GDM1 (cell line): ENCODE measurements at regions not wholly inside any gene's neighbourhood (a gene's known extent, or its start where the extent isn't known, plus 50 kb on each side); places are given as distances from the start of the nearest gene placed in this dataset.
"Not testable (repeated sequence)": the region's sequence is repeated elsewhere in the genome, so short reads cannot be mapped to it uniquely, and the experiment has no call there.

Experiments used
- DNase-seq: peaks from one replicate; lab custom pipeline; 2025; lab: John Stamatoyannopoulos, UW

DNA sequence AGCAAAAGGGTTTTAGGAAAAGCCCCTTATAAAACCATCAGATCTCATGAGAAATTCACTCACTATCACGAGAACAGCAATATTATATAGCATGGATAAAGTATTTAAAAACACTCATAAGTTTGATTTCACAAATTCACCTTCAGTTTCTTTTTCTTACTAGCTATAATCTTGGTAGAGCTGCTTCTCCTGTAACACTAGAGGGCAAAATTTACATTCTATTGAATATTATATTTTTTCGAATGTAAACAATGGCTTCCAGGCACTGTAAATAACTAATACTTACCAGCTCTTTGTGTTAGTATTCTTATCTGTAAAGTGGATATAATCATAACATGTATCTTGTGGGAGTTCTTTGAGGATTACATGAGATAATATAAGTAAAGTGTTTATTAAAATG is 259.6 kb downstream of the CCER1 start:
- DNase-seq = no peak

DNA sequence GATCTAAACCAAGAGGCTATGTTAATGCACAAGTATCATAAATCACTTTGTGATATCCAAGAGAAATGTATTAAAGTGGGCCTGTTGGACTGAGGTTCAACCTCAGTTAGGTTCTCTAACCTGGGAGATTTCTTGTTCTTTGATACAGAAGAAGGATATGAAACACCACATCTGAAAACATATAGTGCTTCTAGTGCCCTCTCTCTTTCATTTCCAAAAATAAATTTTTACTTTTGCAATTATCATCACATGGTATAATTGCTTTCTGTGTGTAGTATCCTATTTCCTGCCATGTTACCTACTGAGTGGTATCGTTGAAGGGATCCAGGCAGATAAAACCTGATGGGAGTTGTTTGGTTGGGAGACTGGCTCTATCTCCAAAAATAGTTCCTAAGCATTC is 264.9 kb downstream of the CCER1 start:
- DNase-seq = no peak

DNA sequence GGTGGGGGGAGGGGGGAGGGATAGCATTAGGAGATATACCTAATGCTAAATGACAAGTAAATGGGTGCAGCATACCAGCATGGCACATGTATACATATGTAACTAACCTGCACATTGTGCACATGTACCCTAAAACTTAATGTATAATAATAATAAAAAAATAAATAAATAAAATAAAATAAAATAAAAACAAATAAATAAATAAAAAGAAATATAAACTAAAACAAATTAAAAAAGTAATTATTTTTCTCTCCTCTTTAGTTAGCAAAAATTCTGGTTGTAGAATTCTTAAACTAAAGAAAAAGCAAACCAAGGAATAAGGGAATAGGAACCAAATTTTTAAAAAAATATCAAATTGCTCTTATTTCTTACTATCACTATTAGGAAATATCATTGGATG is 267.3 kb downstream of the CCER1 start:
- DNase-seq = not testable (repeated sequence)

DNA sequence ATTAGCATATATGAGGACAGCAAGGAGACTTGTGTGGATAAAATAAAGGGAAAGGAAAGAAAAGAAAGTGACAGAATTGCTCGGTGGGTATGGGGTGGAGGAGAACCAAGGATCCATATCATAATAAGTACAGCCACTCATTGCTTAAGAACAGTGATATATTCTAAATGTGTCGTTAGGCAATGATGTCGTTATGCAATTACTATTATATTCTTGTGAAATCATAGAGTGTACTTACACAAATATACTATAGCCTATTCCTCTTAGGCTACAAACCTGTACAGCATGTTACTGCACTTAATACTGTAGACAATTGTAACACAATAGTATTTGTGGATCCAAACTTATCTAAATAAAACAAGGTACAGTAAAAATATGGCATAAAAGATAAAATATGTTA is 271.1 kb downstream of the CCER1 start:
- no peak for DNase-seq

DNA sequence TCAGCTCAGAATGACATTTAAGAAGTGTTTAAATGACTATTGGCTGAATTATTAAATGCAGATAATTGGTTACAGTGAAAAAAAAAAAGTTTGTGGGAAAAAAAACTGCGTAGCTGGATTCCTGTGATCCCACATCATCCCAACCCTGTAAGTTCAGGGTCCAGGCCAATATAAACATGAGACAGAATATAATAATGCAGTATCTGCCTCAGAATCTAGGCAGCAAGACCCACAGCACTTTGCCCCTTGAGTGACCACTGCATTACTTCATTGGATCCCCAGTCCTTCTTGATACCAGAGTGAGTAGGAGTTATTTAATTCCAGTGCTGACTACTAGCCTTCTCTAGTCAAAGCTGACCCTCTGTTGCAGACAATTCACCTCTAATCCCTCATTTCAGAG is 272.6 kb downstream of the CCER1 start:
- DNase-seq = no peak

DNA sequence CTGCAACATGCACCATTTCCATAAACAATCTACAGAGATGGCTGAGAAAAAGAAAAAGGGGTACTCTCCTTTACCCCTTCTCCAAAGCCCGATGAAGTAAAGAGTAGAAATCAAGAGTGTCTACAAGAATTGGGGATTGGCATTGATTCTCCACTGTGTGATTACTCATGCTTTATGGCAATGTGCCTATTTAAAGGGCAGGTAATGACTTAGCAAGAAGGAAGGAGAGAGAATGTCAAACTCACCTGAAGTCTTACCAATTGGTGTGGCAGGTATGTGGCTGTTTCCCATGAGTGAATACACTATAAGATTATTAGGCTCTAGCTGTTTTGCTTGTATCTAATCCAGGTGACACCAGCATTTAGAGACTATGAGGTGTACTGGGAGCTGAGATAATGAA is 275.3 kb downstream of the CCER1 start:
- no peak for DNase-seq

DNA sequence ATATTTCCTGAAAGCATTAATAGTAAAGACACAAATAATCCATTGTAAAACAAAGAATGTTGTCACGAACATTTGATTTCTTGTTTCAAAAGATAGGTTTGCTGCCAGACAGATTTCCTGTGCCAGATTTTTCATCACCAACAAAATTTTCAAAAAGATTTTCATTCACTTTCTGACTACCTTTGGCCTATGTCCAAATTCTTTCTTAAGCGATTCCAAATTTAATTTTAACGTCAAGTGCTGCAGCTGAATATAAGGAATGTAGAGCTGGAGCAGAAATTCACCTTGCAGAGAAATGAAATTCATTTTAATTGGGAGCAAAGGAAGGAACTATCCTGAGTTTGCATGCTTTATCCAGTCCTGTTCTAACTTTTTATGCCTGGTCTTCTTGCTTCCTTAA is 277.4 kb downstream of the CCER1 start:
- no peak for DNase-seq

DNA sequence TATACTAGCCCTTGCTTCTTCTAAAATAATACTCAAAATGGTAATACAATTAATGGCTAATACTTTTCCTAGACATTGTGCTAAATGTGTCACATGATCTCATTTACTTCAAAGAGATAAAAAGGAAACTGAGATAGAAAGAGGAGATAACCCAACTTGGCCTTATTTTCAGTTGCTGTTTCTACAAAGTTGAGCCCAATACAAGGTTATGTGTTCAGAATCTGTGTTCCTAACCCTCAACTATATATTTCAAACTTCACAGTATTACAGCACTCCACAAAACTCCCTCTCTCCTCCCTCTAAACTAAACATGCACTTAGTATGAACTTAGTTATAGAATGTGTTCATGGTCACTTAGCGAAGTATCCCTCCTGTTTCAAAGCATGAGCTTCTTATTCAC is 277.9 kb downstream of the CCER1 start:
- no peak for DNase-seq

DNA sequence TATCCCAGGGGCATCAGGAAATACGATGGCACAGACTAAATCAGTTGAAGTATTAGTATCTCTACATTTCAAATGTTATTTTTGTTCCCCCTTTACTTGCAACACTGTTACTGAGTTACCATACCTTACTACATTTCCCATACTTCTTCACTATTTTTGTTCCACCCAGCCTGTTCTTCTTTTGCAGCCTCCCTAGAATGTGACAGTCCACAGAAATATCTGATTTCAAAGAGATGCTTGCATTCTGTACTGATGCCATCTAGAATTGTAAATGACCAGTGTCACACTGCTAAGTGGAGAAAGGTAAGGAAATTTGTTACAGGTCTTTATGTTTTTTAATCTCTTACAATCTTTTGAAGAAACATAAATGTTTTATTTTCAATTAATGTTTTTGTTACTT is 279.9 kb downstream of the CCER1 start:
- no peak for DNase-seq

DNA sequence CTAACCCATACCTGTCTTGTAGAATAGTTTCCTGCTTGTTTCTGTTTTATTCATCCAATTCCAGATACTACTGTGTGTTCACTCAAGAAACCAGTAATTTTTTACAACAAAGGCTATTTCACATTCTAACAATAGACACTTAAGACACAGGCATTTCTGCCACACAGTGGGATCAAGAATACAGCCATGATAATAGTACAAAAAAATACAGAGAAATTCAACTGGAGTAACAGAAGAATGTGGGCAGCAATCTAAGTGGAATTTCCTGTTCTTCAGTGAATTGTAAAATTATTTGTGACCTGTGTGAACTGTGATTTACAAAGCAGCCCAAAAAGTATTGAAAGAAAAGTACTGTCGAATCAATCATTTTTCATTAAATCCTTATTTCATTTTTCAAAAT is 282.9 kb downstream of the CCER1 start:
- no peak for DNase-seq

DNA sequence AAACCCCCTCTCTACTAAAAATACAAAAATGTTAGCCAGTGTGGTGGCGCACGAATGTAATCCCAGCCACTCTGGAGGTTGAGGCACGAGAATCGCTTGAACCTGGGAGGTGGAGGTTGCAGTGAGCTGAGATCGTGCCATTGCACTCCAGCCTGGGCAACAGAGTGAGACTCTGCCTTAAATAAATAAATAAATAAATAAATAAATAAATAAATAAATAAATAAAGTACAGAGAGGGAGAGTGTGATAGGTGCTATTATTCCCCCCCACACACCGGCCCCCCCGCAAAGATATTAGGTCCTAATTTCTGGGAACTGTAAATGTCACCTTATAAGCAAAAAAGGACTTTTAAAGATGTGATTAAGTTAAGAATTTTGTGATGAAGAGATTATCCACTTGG is 291.0 kb downstream of the CCER1 start:
- not testable (repeated sequence) for DNase-seq

DNA sequence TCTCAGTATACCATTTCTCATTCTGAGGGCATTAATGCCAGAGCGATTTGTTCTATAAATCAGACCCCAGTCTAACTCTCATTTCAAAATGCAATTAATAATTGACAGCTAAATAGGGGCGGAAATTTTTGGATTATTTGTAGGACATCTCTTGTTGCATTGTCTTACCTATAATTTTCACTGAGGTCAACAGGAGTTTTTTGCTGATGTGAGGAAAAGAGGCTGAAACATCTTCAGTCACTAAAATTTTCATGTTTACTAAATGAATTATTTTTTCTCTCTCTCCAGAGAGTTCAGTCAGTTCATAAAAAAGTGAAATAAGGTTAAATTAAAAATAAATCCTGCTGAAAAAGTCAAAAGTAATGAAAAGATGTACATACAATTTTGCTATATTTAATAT is 295.9 kb downstream of the CCER1 start:
- no peak for DNase-seq

DNA sequence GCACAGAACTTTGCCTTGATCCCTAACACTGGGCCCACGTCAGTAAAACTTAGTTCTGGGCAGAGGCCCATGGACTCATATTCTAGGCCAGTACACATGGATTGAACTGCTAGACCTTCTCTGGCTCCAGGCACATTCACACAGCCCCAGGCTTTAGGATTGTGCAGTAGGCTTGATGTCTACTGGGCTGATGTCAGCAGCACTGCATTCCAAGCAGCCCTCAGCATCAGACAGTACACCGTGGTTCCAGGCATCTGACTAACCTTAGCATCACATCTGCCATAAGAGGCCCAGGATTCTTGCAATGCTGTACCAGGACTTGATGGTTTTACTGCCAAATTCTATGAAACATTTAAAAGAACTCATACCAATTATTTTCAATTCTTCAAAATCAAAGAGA is 301.9 kb downstream of the CCER1 start:
- no peak for DNase-seq

DNA sequence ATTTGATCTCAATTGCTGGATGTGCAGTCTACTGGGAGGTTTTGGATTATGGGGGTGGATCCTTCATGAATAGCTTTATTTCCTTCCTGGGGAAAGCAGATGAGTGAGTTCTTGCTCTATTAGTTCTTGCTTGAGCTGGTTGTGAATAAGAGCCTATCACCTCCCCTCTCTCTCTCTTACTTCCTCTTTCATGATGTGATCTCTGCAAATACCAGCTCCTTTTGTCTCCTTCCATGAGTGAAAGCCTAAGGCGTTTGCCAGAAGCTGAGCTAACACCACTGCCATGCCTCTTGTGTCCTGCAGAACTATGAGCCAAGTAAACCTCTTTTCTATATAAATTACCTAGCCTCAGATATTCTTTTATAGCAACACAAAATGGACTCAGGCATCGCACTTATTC is 302.7 kb downstream of the CCER1 start:
- DNase-seq = no peak

DNA sequence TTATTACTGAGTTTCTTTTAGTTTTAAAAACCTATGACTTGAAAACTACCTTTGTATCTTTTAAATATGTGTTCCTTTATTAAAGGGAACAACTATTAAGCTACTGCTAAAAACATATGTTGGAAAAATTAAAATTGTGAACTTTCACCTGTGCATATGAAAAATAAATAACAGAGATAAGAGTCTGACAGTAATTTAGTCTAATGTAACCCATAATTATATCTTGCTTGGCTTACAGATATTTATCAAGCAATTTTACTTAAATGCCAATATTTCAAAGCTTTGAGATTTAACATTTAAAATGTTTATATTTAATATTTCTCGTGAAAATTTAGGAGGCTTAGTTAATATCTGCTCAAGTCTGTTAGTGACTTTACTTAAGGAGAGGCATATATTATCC is 309.8 kb downstream of the CCER1 start:
- DNase-seq = no peak

DNA sequence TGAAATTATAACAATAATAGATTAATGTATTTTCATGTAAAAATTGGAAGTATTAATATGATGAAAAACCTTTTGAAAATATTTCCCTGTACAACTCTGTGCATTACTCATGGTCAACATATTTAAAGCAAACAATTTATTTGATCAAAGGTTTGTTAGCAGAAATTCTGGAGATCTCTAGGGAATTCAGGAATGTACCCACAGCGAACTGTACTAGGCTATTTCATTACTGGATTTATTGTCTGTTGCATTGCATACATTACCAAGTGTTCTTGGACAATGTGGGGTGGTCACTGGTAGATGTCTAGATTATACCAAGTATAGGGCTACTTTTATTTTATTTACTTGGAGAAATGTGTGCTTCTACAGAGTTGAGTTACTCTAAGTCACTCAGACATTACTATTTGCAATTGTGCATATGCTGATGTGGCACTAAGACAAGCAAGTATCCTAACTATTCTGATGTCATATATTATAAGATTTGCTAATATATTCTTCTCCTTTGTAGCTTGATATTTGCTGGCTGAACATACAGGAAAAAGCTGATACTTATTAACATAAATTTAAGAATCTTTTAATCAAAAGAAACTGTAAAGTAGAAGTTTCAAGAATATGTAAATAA is 323.3 kb downstream of the CCER1 start:
- no peak for DNase-seq

DNA sequence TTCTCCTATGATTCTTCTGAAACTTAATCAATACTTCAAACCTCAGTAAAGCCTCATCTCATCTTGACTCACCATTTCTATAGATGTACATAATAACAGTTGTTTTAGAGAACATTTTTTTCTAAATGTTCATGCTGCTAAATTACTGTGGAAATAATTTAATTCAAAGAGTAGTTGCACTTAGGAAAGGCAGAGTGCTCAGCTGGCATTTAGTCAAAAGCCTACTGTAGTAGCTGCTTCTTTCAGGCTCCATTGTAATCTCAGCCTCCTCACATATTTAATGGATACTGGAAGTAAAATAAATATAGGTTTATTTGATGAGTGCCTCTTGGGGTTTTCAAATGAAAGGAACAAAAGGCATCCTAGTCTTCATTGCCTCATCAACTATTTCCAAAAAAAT is 325.0 kb downstream of the CCER1 start:
- no peak for DNase-seq

DNA sequence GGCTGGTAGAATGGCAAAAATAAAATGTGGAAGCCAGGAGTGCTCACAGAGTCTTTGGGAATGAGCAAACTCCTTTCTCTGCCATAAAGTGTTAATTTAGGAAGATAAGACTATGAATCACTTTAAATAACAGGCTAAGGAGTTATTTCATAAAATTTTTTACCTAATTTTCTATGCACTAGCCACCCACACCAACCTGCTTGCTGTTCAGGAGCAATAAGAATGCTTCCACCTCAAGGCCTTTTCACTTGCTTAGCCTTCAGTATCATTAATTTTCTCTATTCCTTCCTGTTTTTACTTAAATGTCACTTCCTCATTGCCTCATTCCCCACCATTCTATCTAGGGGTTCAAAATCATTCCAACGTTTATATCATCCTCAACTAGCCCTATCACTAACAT is 326.8 kb downstream of the CCER1 start:
- no peak for DNase-seq

DNA sequence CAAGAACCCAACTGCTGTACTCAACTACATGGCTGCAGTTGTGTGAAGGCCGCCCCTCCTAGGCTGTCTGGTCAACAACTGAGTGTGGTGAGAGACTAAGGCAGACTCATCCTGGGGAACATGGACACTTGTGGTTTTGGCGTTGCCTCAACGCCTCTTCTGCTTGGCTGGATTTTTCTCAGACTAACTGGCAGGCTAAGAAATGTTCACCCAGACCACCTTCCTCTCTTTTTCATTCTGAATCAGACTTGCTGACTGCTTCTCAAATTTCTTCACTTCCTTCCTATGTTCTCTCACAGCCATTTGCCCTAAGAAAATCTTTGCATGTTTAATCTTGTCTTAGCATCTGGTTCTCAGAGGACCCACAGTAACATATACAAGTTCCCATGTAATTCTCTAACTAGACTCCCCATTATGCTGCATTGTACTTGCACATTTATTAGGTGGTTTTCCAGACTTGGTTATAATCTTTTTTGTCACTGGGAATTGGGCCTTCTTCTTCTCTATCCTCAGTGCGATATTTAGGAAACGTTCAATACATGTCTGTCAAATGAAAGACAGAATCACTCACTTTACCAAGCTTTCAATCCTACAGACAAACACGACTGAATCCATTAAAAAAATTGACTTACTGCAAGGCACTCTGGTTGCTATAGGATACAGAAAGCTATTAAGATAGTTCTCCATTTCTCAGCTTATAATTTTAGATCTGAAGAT is 327.6 kb downstream of the CCER1 start:
- DNase-seq = no peak

DNA sequence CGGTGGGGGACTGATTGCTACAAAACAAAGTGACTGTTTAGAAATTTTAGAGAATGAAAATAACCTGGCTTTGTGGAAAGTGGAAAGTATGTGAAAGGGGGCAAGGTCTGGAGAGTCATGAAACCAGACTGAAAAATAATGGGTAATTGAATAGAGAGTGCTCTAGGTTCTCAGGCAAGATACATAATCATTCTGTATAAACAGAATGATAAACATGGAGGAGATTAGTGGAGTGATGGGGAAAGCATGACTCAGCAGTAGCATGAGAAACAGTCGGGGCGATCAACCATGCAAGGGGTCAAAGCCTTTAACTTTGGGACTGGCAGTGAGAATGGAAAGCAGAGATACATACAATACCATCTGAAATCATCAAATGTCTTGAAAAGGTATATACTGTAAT is 332.5 kb downstream of the CCER1 start:
- DNase-seq = no peak

DNA sequence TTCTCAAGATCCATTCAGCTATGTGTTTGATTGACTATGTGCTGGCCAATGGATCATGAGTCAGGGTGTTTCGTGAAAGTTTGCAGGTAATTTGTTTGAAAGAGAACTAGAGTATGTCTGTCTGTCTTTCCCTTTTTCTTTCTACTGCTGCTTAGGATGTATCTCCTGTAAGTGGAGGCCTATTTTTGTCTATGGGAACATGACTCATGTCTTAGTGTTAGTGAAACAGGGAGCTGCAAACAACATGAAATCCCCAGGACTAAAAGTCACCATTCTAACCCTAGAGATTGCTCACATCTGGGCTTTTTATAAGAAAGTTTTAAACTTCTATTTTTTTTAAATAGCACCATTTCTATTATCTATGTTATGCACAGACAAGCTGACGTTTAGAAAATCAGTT is 333.0 kb downstream of the CCER1 start:
- no peak for DNase-seq

DNA sequence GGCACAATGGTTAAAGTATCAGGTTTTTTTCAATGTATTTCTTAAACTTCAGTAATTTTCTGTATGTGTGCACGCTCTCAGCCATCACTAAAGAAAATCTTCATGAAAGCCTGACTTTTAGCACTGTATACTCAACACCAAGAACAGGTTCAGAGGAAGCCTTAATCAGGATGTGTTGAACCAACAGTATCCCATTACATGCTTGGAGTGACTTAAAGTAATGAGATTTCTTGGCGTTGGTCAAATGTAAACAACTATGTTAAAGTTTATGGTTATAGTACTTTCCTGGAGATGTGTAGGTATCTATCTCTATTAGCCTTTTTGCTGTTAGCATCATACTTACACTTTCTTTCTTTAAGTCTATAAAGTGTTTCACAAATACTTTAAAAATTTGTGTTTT is 335.0 kb downstream of the CCER1 start:
- no peak for DNase-seq

DNA sequence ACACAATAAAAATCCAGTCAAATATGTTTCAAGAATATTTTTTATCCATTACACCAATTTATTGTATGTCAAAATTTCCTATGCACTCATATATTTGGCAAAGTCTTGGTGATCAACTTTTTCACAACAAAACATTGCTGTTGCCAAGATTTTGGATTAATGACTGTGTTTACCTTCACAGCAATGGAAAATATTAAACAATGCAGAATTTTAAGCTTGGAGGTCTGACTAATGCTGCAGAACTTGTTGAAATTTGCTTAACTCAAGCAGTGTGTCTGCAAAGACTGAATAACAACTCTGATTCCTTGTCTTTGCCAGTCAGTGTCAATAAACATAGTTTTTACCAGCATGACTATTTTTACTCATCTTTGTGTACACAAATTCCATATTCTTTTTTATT is 336.4 kb downstream of the CCER1 start:
- no peak for DNase-seq

DNA sequence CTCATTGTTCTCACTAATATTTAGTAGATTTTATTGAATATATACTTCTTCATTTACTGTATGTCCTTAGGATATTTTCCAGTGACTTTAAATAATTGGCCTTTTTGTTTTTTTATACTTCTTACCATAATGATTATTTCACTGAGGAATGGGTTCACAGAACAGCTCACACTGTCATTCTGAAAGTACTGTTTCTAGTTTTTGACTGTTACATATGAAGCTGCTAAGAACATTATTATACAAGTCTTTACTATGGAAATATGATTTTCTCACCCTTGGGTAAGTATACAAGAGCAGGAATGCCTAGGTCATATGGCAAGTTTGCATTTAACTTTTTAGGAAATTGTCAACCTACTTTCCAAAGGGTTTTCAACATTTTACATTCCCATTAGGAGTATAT is 343.1 kb downstream of the CCER1 start:
- no peak for DNase-seq
